NCI-H2107 (cell line): ENCODE measurements at regions not wholly inside any gene's neighbourhood (a gene's known extent, or its start where the extent isn't known, plus 50 kb on each side); places are given as distances from the start of the nearest gene placed in this dataset.
"Not testable (repeated sequence)": the region's sequence is repeated elsewhere in the genome, so short reads cannot be mapped to it uniquely, and the experiment has no call there.

Source experiments
- DNase-seq: peaks from one replicate; lab custom pipeline; 2025; lab: John Stamatoyannopoulos, UW

DNA sequence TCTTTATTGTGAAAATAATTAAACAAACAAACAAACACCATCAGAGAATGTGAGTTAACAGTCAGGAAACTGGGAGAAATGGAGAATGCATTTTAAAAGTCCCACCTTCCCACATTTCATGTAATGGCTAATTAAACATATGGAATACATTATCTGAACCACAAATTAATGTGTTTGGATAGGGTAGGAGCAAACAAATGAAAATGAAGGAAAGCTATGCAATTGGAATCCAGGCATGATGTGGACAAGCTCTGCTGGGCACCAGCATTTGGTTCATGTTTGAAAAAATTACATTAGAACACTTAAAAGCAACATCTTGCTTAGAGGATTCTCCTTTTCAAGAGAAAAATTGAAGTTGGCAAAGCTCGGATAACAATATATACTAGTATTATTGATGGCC lies 628.1 kb downstream of the LMO4 start:
- DNase-seq: no peak

DNA sequence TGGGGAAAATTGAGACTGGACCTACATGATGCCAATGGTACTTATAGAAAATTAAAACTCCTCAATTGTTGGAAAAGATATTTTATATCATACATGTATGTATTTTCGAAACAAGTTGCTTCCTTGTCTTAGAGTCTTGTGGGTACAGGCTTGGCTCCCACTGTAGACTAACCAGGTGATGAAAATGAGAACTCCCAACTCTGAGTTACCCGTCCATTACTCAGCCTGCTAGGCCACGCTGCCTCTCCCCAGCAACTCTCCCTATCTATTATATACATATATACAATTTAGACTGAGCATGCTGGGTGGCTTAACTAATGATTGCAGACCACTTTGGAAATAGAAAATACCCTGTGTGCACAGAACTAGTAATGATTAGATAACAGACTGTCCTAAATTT lies 628.7 kb downstream of the LMO4 start:
- no peak for DNase-seq

DNA sequence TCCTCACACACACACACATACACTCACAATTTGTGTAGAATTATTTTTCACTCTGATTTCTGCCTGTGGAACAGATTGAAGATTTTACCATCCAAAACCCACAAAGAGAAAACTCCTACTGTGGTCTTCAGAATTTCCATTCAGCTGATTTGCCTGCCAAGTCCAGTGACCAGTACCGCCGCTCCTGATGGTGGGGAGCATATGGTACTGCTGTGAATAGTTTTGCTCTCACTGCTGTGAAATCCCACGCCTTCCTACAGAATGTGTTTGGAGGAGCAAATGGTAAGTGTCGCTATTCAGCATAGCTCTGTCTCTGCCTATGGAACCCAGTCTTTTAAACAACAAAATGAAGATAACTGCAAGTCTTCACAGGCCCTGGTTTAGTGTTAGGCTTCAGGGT lies 629.5 kb downstream of the LMO4 start:
- no peak for DNase-seq

DNA sequence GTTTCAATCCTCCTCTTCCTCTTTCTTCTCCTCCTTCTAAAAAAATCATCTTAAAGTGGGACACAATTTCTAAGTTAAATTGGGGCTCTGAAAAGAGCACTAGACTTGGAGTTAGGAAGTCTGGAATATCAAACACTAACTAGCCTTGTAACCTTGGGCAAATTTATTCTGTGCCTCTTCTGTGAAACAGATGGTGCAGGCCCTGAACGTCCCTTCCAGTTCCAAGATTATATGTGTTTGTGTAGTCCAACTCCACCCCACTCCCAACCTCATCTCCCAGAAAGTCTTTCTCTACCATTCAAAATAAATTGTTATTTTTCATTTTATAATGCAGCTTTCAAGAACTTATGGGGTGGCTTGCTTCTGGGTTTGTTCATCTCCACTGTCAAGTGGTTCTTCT lies 630.0 kb downstream of the LMO4 start:
- no peak for DNase-seq

GRCh38 chr1:87959236-87959635 lies 630.6 kb downstream of the LMO4 start:
- no peak for DNase-seq

- no peak for DNase-seq
Measured at GRCh38 chr1:87961992-87962391, 633.3 kb downstream of the LMO4 start.

GRCh38 chr1:87963556-87963955 lies 634.9 kb downstream of the LMO4 start:
- no peak for DNase-seq

DNA sequence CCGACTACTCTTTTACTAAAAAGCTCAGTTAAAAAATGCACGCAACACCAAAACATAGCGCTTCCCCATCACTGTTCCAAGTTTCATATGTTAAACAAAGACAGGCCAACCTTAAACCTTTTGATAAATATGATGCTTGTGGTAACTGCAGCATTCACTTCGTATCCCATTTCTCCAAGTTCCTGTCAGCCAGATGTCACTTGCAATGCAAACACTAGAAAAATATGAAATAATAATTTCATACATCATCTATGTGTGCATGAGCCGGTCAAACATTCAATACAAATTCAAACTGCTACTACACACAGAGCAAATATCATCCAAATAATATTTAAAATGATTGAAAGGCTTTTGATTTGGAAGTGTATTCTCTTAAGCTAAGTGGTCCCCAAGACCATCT lies 636.5 kb downstream of the LMO4 start:
- DNase-seq: no peak

GRCh38 chr1:87968197-87968955 lies 639.7 kb downstream of the LMO4 start:
- DNase-seq: no peak

- DNase-seq: no peak
Measured at GRCh38 chr1:87969040-87969439, 640.4 kb downstream of the LMO4 start.

- DNase-seq: no peak
Measured at GRCh38 chr1:87972811-87973210, 644.1 kb downstream of the LMO4 start.

GRCh38 chr1:87973896-87974295 lies 645.2 kb downstream of the LMO4 start:
- no peak for DNase-seq

GRCh38 chr1:87976316-87976715 lies 647.6 kb downstream of the LMO4 start:
- no peak for DNase-seq

- DNase-seq: no peak
Measured at GRCh38 chr1:87977145-87977544, 648.5 kb downstream of the LMO4 start.

DNA sequence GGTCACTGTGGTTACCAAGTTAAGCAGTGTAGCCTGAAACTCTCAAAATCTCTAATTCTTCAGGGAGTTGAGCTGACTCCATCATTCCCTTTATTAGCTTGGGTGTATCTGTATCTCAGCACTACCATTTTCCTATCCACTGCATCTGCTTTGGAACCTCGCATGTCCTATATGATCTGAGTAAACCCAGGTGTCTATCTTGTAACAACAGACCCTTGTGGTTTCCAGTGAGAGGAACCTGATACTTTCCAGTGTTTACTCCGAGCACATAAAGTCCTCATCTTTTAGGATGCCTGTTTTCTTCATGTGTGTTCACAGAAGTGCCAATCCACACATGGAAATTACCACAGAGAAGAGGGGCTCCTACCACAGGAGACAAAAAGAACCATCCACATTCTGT lies 650.4 kb downstream of the LMO4 start:
- no peak for DNase-seq

GRCh38 chr1:87980494-87980893 lies 651.8 kb downstream of the LMO4 start:
- DNase-seq: no peak

DNA sequence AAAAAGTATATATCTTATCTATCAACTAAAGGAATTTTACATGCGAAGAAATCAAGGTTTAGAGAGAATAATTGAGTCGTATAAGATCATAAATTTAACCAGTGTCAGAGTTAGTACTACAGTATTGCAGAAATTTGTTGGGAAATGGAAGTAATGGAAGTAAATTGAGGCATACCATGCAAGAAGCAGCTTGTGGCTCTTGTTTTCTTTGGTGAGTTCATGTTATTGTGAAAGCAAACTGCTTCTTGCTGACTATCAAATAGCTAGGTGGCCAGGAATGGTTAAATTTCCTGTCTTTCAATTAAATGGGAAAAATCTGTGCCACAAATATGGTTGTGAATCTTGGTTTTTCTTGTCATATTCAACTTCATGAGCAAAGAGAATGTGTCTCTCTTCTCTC lies 652.7 kb downstream of the LMO4 start:
- DNase-seq: no peak

DNA sequence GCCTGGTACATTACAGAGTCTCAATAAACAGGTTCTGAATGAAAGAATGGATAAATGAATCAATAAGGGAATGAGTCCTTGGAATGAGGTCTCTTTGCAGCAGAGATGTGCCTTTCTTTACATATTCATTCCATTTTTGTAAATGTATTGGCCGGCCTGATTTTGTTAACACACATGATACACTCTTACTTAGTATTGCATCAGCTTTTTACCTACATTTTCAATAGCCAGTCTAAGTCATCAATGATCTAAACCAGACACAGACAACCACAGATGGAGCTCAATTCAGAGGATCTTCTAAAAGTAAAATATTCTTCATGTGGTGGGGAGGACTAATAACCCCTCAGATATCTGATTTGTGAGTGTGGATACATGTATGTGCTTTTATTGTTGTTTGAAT lies 653.1 kb downstream of the LMO4 start:
- no peak for DNase-seq

DNA sequence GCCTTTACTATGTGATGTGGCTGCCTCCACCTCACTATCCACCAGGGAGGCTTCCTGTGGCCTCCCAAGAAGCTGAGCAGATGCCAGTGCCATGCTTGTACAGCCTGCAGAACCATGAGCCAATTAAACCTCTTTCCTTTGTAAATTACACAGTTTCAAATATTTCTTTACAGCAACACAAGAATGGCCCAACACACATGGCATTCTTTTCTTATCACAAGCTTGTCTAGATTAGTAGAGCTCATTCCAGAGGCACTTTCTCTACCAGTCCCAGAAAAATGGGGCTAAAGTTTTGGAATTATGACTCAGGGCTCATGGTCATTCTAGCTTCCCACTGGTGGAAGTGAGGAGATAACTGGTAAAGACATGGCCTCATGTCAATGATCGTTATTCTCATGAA lies 655.2 kb downstream of the LMO4 start:
- no peak for DNase-seq

DNA sequence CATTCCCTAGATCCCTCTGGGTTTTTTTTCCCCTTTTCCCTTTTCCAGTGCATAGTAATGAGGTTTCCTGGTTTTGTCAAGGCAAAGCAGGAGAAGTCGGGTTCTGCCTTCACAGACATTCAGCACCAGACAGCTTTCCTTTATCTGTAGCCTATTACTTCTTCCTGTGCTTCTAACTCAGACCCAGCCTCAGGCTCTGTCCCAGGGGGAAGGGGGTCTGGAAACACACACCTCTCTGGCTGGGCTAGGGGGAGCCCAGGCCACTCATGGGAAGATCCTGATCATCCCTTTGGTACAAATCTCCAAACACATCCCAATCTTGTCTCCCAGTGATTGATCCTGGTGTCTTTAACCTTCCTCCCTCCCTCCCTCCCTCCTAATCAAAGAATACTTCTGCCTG lies 656.4 kb downstream of the LMO4 start:
- no peak for DNase-seq

DNA sequence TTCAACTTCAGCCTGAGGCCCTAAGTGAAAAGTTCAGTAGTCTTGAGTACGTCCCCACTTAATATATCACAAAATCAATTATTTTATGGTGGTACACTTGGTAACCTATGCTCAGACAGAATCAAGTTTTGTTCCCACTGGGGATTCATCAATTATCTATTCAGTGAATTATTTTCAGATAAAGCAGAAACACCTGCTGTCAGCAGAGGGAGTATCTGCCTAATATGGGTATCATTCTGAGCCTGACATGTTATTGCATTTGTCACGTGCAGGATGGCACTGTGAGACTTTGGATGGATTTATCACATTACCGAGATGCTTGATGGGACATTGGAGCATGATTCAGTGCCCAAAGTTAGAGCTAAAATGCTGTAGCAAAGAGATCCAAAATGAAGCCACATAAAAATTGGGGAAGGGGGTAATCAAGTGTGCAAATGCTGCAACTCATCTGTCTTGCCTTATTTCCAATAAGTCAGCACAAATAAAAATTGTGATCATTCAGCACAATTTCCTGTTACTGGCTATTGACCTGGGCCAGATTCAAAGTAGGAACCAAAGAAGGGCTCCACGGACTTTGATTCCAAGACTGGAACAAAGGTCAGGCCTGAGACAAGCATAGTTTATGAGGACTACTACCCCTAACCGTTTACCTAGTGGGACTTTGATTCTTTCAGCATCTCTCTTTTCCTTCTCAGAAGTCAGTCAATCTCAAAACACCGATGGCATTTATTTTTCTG lies 657.6 kb downstream of the LMO4 start:
- DNase-seq: no peak

DNA sequence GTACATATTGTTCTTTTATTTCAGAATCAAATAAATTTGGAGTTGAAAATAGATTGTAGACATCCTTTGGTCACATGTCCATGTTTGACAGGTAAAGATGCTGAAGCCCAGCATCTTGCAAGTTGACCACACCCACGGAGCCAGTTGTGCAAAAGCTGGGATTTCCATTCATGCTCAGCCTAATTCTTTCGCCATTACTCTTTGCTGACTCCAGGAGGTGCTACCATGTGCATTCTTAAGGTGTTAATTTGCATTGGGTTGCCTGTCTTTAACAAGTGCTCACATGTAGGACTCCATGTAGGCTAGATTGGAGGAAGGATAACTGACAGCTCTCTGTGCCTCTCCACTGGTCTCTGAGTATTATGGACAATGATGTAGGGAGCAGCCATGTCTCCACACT lies 660.7 kb downstream of the LMO4 start:
- DNase-seq: no peak

- not testable (repeated sequence) for DNase-seq
Measured at GRCh38 chr1:87992536-87992935, 663.9 kb downstream of the LMO4 start.

- DNase-seq: no peak
Measured at GRCh38 chr1:87993051-87993450, 664.4 kb downstream of the LMO4 start.
